Mucosa of rectum (tissue), 2 donors: ENCODE measurements at regions not wholly inside any gene's neighbourhood (a gene's known extent, or its start where the extent isn't known, plus 50 kb on each side); places are given as distances from the start of the nearest gene placed in this dataset.

ENCODE experiments used
- H3K27ac ChIP-seq, 2 donors: one replicate each; pipeline ENCODE4 v1.7.0; 2013; ENCODE audit warnings: inconsistent platforms in 2 of 2, low read depth in 2 of 2, low read length in 2 of 2
- H3K27me3 ChIP-seq, 2 donors: one replicate each; pipeline ENCODE4 v1.7.0; 2013; ENCODE audit warnings: low read length in 2 of 2; ENCODE audit not compliant: control insufficient read depth in 2 of 2, insufficient read depth in 2 of 2
- H3K36me3 ChIP-seq, 2 donors: one replicate each; pipeline ENCODE4 v1.7.0; 2013; ENCODE audit warnings: low read length in 2 of 2; ENCODE audit not compliant: control insufficient read depth in 2 of 2, insufficient read depth in 2 of 2
- H3K4me1 ChIP-seq, 2 donors: one replicate each; pipeline ENCODE4 v1.7.0; 2013; ENCODE audit warnings: low read length in 2 of 2, mild to moderate bottlenecking in 1 of 2; ENCODE audit not compliant: control insufficient read depth in 2 of 2, insufficient read depth in 2 of 2
- H3K4me3 ChIP-seq, 2 donors: one replicate each; pipeline ENCODE4 v1.7.0; 2013; ENCODE audit warnings: low read length in 2 of 2
- H3K9ac ChIP-seq, 2 donors: one replicate each; pipeline ENCODE4 v1.7.0; 2013; ENCODE audit warnings: low read length in 2 of 2, low read depth in 1 of 2, mild to moderate bottlenecking in 1 of 2
- H3K9me3 ChIP-seq, 2 donors: one replicate each; pipeline ENCODE4 v1.7.0; 2013; ENCODE audit warnings: low read length in 2 of 2; ENCODE audit not compliant: control insufficient read depth in 2 of 2
- donor health status: healthy.
- donor health status: Normal muscosa, but diverticular disease.

DNA sequence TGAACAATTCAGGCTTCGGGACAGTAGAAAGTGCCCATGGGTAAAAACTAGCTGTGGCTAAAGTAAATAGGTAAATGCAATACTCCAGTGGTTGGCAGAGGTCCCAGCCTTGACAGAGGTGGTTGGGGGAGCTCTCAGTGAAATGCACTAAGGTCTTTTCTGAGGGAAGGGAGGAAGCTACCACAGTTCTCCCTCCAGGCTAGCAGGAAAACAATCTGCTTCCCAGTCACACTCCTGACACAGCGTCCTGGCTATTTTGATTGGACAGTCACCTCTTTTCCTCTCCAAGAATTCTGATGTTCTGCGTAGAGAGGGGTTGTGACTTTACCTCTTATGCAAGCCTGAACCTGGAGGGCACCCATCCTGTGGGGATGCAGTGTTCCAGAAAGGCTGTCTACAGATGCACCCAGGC lies 128.7 kb downstream of the CYSLTR2 start:
- H3K27me3 ChIP-seq, result no peaks in the 10 kb centered on the region
- no peak overlapping the region for H3K27ac ChIP-seq
- H3K9me3 ChIP-seq, result peaks cover 0 to 3% of the 10 kb centered on the region in 2 donors
- H3K36me3 ChIP-seq, result no peaks in the 10 kb centered on the region
- H3K4me3 ChIP-seq, result no peak overlapping the region
- no peaks in the 10 kb centered on the region for H3K4me1 ChIP-seq
- H3K9ac ChIP-seq, result no peak overlapping the region

DNA sequence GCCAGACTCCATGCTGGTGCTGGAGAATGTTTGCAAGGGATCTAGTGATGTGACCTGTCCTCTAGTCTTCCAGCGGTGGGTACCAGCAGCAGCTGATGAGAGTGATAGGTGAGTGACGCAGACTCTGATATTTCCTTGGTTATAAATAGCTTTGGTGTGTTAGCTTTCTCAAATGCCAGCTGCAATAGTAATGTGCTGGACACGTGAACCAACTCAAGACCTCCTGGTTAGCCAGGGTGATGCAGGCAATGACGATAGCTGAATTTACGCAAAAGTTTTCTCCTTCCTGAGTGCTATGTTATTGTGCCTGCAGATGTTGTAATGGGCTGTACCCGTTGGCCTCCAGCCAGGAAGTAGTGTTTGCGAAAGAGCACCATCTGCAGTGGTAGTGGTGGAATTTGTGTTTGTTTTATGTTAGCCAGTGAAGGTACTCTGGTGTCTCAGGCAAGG lies 129.5 kb downstream of the CYSLTR2 start:
- no peak overlapping the region for H3K4me3 ChIP-seq
- no peaks in the 10 kb centered on the region for H3K4me1 ChIP-seq
- peaks cover 0 to 3% of the 10 kb centered on the region in 2 donors for H3K9me3 ChIP-seq
- no peaks in the 10 kb centered on the region for H3K27me3 ChIP-seq
- H3K9ac ChIP-seq, result no peak overlapping the region
- H3K27ac ChIP-seq, result no peak overlapping the region
- H3K36me3 ChIP-seq, result no peaks in the 10 kb centered on the region

DNA sequence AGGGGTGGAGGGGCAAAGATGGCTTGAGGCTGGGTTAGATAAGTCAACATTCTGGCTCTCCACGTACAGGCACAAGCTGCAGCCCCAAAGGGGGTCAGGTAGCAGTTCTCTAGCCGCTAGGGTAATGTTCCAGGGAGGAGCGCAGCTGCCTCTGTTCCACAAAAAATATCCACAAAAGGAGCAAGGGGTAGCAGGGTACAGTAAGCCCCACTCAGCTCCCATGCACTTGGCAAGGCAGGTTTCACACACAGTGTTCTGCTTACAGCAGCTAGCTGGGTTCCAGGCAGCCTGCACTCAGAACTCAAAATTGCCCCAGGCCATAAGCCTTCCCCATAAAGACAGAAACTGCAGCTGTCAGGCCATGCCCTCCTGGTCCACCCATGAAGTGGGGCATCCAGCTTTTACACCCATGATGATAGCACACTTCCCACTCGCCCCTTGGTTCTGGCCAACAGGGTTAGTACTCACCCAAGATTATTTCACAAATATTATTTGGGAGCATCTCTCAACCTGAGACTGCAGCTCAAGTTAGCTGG lies 130.0 kb downstream of the CYSLTR2 start:
- H3K27ac ChIP-seq, result no peak overlapping the region
- no peaks in the 10 kb centered on the region for H3K36me3 ChIP-seq
- no peaks in the 10 kb centered on the region for H3K27me3 ChIP-seq
- H3K9me3 ChIP-seq, result peaks cover 0 to 3% of the 10 kb centered on the region in 2 donors
- H3K4me1 ChIP-seq, result no peaks in the 10 kb centered on the region
- no peak overlapping the region for H3K9ac ChIP-seq
- H3K4me3 ChIP-seq, result no peak overlapping the region

DNA sequence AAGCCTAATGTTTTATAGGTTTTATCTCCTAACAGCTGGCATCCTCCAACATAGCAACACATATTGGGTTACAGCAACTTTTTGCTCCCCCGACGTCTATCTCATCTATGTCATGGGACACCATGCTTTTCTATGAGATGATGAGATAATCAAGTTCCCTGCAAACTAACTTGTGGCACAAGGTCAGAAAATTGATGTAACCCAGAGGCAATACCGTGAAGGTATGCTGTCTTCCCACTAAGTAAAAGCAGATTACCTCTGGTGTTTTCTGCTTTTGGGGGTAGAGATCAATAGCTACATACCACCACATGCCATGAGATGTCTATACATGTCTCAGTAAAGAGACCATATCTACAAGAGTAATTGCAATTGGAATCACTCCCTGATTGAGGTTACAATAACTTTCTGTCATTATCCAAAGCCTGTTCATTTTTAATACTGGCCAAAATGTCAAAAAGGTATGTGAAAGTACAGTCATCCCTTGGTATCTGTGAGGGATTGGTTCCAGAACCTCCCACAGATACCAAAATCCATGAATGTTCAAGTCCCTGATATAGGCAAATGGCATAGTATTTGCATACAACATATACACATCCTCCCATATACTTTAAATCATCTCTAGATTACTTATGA lies 131.3 kb downstream of the CYSLTR2 start:
- no peaks in the 10 kb centered on the region for H3K9me3 ChIP-seq
- no peaks in the 10 kb centered on the region for H3K4me1 ChIP-seq
- H3K4me3 ChIP-seq, result no peak overlapping the region
- H3K9ac ChIP-seq, result no peak overlapping the region
- H3K27me3 ChIP-seq, result no peaks in the 10 kb centered on the region
- H3K27ac ChIP-seq, result no peak overlapping the region
- no peaks in the 10 kb centered on the region for H3K36me3 ChIP-seq

DNA sequence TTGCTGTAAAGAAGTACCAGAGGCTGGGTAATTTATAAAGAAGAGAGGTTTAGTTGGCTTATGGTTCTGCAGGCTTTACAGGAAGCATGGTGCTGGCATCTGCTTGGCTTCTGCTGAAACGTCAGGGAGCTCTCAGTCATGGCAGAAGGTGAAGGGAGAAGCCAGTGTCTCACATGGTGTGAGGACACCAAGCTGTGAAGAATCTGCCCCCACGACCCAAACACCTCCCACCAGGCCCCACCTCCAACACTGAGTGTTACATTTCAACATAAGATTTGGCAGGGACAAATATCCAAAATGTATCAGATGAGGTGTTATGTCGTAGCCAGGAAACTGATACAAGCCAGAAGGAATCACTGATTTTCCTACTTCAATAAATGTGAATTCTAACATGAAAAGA lies 136.5 kb downstream of the CYSLTR2 start:
- H3K4me3 ChIP-seq, result no peak overlapping the region
- no peaks in the 10 kb centered on the region for H3K36me3 ChIP-seq

DNA sequence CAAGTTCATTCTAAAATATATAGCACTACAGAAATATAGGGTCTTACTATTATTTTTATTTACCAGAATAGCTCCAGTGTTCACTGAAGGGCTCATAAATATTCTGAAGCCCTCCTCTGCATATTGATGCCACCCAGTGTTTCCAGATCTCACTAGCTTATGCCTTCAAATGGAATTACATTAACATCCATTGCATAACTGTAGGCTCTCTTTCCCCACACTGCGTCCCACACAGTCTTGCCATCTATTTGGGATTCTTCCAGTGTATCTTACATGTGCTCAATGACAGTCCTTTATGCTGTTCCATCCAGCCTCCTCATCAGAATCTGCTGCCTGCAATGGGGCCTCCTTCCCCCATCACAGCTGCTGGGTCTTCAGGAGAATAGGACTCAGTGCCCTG lies 137.2 kb downstream of the CYSLTR2 start:
- H3K27ac ChIP-seq, result no peak overlapping the region
- H3K4me1 ChIP-seq, result no peaks in the 10 kb centered on the region
- no peaks in the 10 kb centered on the region for H3K9me3 ChIP-seq
- H3K27me3 ChIP-seq, result no peaks in the 10 kb centered on the region
- H3K4me3 ChIP-seq, result no peak overlapping the region
- H3K36me3 ChIP-seq, result no peaks in the 10 kb centered on the region
- no peak overlapping the region for H3K9ac ChIP-seq

More for the DNA sequence above, 136.5 kb downstream of the CYSLTR2 start:
- Histone ChIP-seq H3K4me1 (no peaks in the 10 kb centered on the region), H3K9ac (no peak overlapping the region), H3K27me3 (no peaks in the 10 kb centered on the region), H3K27ac (no peak overlapping the region), H3K9me3 (no peaks in the 10 kb centered on the region)

DNA sequence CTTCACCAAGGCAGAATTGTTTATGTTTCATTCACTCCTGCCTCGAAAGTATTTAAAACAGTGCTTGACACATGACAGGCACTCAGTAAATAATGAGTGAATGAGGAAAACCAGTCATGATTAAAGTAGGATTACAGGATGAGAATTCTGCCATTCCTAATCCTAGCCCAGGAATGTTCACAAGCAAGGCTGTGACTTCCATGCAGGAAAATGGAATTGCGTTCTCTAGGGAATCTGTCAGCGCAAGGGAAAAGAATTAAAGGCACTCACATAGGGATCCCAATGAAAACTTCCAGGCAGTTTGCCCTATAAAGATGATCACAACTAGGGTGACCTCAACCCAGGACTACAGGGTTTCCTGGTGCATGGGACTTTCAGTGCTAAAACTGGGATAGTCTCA lies 143.4 kb downstream of the CYSLTR2 start:
- no peak overlapping the region for H3K4me3 ChIP-seq
- H3K9ac ChIP-seq, result no peak overlapping the region
- no peaks in the 10 kb centered on the region for H3K9me3 ChIP-seq
- H3K4me1 ChIP-seq, result no peaks in the 10 kb centered on the region
- no peaks in the 10 kb centered on the region for H3K36me3 ChIP-seq
- no peaks in the 10 kb centered on the region for H3K27me3 ChIP-seq
- no peak overlapping the region for H3K27ac ChIP-seq

DNA sequence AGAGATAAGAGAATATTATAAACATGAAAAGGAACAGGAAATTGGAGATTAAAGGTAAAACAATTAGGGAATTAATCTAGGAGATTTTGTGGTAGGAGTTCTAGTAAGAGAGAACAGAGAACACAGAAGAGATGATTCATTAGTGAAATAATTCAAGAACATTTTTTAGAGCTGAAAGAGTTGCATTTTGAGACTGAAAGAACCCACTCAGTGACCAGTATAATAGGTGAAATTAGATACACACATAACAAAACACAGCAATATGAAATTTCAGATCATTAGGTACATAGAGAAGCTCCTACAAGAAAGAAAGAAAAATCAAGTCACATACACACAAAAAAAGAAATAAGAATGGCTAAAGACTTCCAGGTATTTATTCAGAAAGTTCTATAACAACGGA lies 144.0 kb downstream of the CYSLTR2 start:
- Histone ChIP-seq H3K36me3 (no peaks in the 10 kb centered on the region), H3K9me3 (no peaks in the 10 kb centered on the region), H3K4me3 (no peak overlapping the region), H3K9ac (no peak overlapping the region), H3K27me3 (no peaks in the 10 kb centered on the region), H3K27ac (no peak overlapping the region), H3K4me1 (no peaks in the 10 kb centered on the region)

DNA sequence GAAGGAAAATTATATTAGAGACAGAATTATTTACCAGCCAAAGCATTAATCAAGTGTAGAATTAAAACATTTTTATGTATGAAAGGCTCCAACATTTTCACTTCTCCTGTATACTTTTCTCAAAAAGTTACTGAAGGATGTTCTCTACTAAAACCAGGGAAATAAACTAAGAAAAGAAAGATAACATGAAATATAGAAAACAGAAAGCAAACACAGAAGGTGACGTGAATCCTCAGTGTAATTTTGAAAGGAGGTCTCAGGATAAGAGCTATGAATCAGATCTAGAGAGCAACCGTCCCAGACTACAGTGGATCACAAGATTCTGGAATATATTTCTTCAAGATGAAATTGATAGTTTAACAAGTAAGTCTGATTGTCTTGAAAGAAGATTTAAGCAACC lies 144.5 kb downstream of the CYSLTR2 start:
- Histone ChIP-seq H3K9ac (no peak overlapping the region), H3K9me3 (no peaks in the 10 kb centered on the region), H3K4me3 (no peak overlapping the region), H3K4me1 (no peaks in the 10 kb centered on the region), H3K27me3 (no peaks in the 10 kb centered on the region), H3K27ac (no peak overlapping the region), H3K36me3 (no peaks in the 10 kb centered on the region)

DNA sequence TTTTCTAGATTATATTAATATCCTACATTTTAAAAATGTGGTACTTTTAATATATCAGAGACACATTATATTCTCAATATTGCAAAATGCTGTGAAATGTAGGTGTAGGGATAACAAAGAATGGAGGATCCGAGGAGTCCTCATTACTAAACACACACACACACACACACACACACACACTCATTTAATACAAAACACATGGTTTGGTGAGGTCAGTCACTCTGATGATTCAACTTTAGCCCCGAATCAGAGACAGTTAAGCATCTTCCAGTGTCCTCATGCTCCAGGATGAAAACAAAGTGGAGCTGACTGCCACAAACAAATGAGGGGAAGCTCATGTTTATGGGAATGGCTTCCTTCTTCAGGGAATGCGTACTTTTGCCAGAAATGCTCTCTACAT lies 147.5 kb downstream of the CYSLTR2 start:
- no peaks in the 10 kb centered on the region for H3K27me3 ChIP-seq

More for the DNA sequence above, 147.5 kb downstream of the CYSLTR2 start:
- Histone ChIP-seq H3K36me3 (no peaks in the 10 kb centered on the region), H3K9me3 (no peaks in the 10 kb centered on the region), H3K27ac (no peak overlapping the region), H3K4me1 (no peaks in the 10 kb centered on the region), H3K4me3 (no peak overlapping the region), H3K9ac (no peak overlapping the region)
